NCI-H82 (cell line): ENCODE measurements at regions not wholly inside any gene's neighbourhood (a gene's known extent, or its start where the extent isn't known, plus 50 kb on each side); places are given as distances from the start of the nearest gene placed in this dataset.
"Not testable (repeated sequence)": the region's sequence is repeated elsewhere in the genome, so short reads cannot be mapped to it uniquely, and the experiment has no call there.

Experiments used
- DNase-seq: peaks from one replicate; lab custom pipeline; 2025; lab: John Stamatoyannopoulos, UW

- DNase-seq: no peak
Measured at GRCh38 chr3:6435951-6436350, 425.0 kb upstream of the GRM7 start.

GRCh38 chr3:6437631-6438030, 423.3 kb upstream of the GRM7 start:
- DNase-seq: no peak

GRCh38 chr3:6438031-6438430, 422.9 kb upstream of the GRM7 start:
- DNase-seq: no peak

GRCh38 chr3:6439226-6439625, 421.7 kb upstream of the GRM7 start:
- no peak for DNase-seq

- no peak for DNase-seq
Measured at GRCh38 chr3:6439824-6440223, 421.1 kb upstream of the GRM7 start.

GRCh38 chr3:6444888-6445658, 415.8 kb upstream of the GRM7 start:
- no peak for DNase-seq

GRCh38 chr3:6447166-6447801, 413.6 kb upstream of the GRM7 start:
- DNase-seq: no peak

- DNase-seq: no peak
Measured at GRCh38 chr3:6448011-6448410, 412.9 kb upstream of the GRM7 start.

- no peak for DNase-seq
Measured at GRCh38 chr3:6449099-6449498, 411.8 kb upstream of the GRM7 start.

GRCh38 chr3:6452974-6453373, 407.9 kb upstream of the GRM7 start:
- DNase-seq: no peak

GRCh38 chr3:6455031-6455430, 405.9 kb upstream of the GRM7 start:
- DNase-seq: no peak

GRCh38 chr3:6467186-6467585, 393.7 kb upstream of the GRM7 start:
- DNase-seq: no peak

GRCh38 chr3:6468589-6468988, 392.3 kb upstream of the GRM7 start:
- DNase-seq: peak; percentile 87

GRCh38 chr3:6471744-6472143, 389.2 kb upstream of the GRM7 start:
- DNase-seq: no peak

GRCh38 chr3:6490487-6491327, 370.2 kb upstream of the GRM7 start:
- DNase-seq: peak; percentile 17

GRCh38 chr3:6491768-6492167, 369.1 kb upstream of the GRM7 start:
- DNase-seq: no peak

GRCh38 chr3:6492306-6492705, 368.6 kb upstream of the GRM7 start:
- no peak for DNase-seq

- DNase-seq: not testable (repeated sequence)
Measured at GRCh38 chr3:6498944-6499343, 362.0 kb upstream of the GRM7 start.

- no peak for DNase-seq
Measured at GRCh38 chr3:6504347-6504746, 356.6 kb upstream of the GRM7 start.

GRCh38 chr3:6504834-6505233, 356.1 kb upstream of the GRM7 start:
- no peak for DNase-seq

GRCh38 chr3:6508410-6508759, 352.5 kb upstream of the GRM7 start:
- no peak for DNase-seq

GRCh38 chr3:6509576-6509975, 351.3 kb upstream of the GRM7 start:
- no peak for DNase-seq

- DNase-seq: no peak
Measured at GRCh38 chr3:6510713-6511112, 350.2 kb upstream of the GRM7 start.
